K562 (cell line): ENCODE measurements at regions not wholly inside any gene's neighbourhood (a gene's known extent, or its start where the extent isn't known, plus 50 kb on each side); places are given as distances from the start of the nearest gene placed in this dataset.

ENCODE experiments used
- ATAC-seq: fragments of 200-7000 bp; cut with Tn5 transposase; 3 replicates; pipeline ENCODE4 v1.9.1; 2020; ENCODE audit warnings: moderate library complexity
- BruUV-seq: library from RNA; stranded (reverse); fragments of 400-500 nt; replicated peaks from 2 replicates; lab custom pipeline; 2021; lab: Mats Ljungman, UMichigan
- CTCF ChIA-PET: fragments of 300-600 bp; formaldehyde crosslinking; extraction: SDS; loops from one replicate; lab custom pipeline; 2021; ENCODE audit warnings: low intra/inter-chr PET ratio; lab: Yijun Ruan, JAX
- POLR2A ChIA-PET: fragments of 300-600, 350-650 bp; sonication (Branson Sonifier 250); formaldehyde crosslinking; extraction: SDS; loops from one replicate; lab custom pipeline; 2021; ENCODE audit warnings: antibody characterized with exemption, inconsistent platforms; lab: Yijun Ruan, JAX
- DNase-seq, 4 experiments: peaks; one replicate each; pipeline versions ENCODE4 v3.0.0 to v3.0.0-alpha.2; 2011 to 2018; ENCODE audit warnings: low spot score in 3 of 4, mixed read lengths in 3 of 4; ENCODE audit errors: extremely low read depth in 1 of 4
- FAIRE-seq: peaks from 2 replicates; lab custom pipeline; 2011; peaks lifted over from hg19 to GRCh38; lab: Jason Lieb, UNC
- H2AFZ ChIP-seq: 2 replicates; pipeline ENCODE4 v1.6.0; 2011; ENCODE audit warnings: low read depth, low read length, control low read depth, inconsistent platforms
- H3K27ac ChIP-seq: fragments of 200-600 bp; 3 replicates; pipeline ENCODE4 v1.8.0; 2011; ENCODE audit warnings: low read depth, mild to moderate bottlenecking, control low read depth, inconsistent platforms, low read length, moderate library complexity, mixed read lengths; ENCODE audit errors: extremely low read depth
- H3K27me3 ChIP-seq, 2 experiments: fragments of 300-600 bp in 1 of 2; 2 replicates in 1 of 2; 3 replicates in 1 of 2; pipeline versions ENCODE4 v1.6.0 to v1.8.0; 2011; ENCODE audit warnings: inconsistent platforms in 2 of 2, low read length in 2 of 2, mild to moderate bottlenecking in 1 of 2, mixed read lengths in 1 of 2, moderate library complexity in 1 of 2; ENCODE audit not compliant: control insufficient read depth in 2 of 2, insufficient read depth in 2 of 2
- H3K36me3 ChIP-seq: fragments of 300-600 bp; 3 replicates; pipeline ENCODE4 v1.8.0; 2011; ENCODE audit warnings: mild to moderate bottlenecking, low read length, inconsistent platforms; ENCODE audit not compliant: control insufficient read depth, insufficient read depth
- H3K4me1 ChIP-seq, 2 experiments: fragments of 200-600 bp in 1 of 2; replicated peaks in 1 of 2; 2 replicates in 1 of 2; 3 replicates in 1 of 2; pipeline versions ENCODE4 v1.5.1 to v1.8.0; 2011; ENCODE audit warnings: inconsistent platforms in 2 of 2, low read length in 2 of 2, mild to moderate bottlenecking in 1 of 2, mixed read lengths in 1 of 2, moderate library complexity in 1 of 2; ENCODE audit not compliant: control insufficient read depth in 2 of 2, insufficient read depth in 2 of 2
- H3K4me2 ChIP-seq: 2 replicates; pipeline ENCODE4 v1.6.1; 2011; ENCODE audit warnings: low read length, control low read depth, inconsistent platforms, mixed read lengths; ENCODE audit not compliant: insufficient read depth
- H3K4me3 ChIP-seq: fragments of 200-600 bp; sonication (generic), shearing (Covaris generic); 2 replicates; pipeline ENCODE4 v1.5.1; 2016; ENCODE audit warnings: control low read depth, inconsistent platforms
- H3K79me2 ChIP-seq: fragments of 200-600 bp; 3 replicates; pipeline ENCODE4 v1.8.0; 2011; ENCODE audit warnings: low read length, inconsistent platforms; ENCODE audit not compliant: control insufficient read depth, insufficient read depth
- H3K9ac ChIP-seq, 2 experiments: 2 replicates each; pipeline versions ENCODE4 v1.6.0 to v1.6.1; 2011; ENCODE audit warnings: low read depth in 2 of 2, low read length in 2 of 2, control low read depth in 1 of 2, inconsistent platforms in 1 of 2, mild to moderate bottlenecking in 1 of 2, mixed read lengths in 1 of 2; ENCODE audit not compliant: insufficient read depth in 1 of 2
- H3K9me1 ChIP-seq: one replicate; pipeline ENCODE4 v1.6.0; 2011; ENCODE audit warnings: inconsistent platforms, mild to moderate bottlenecking, low read length, moderate library complexity; ENCODE audit not compliant: control insufficient read depth, insufficient read depth
- H3K9me3 ChIP-seq: replicated peaks from 2 replicates; pipeline ENCODE4 v1.5.1; 2011; ENCODE audit warnings: low read depth, low read length, inconsistent platforms; ENCODE audit not compliant: control insufficient read depth, insufficient read depth
- H4K20me1 ChIP-seq: replicated peaks from 2 replicates; pipeline ENCODE4 v1.6.1; 2011; ENCODE audit warnings: low read length, inconsistent platforms, mixed read lengths; ENCODE audit not compliant: control insufficient read depth, insufficient read depth
- ADNP ChIP-seq: fragments of 200-800 bp; sonication (Bioruptor generic); IDR thresholded peaks from 2 replicates; pipeline ENCODE4 v1.6.1; 2016; ENCODE audit warnings: missing genetic modification characterization, missing compliant biosample characterization
- FOXJ2 ChIP-seq: fragments of 200-800 bp; sonication (Bioruptor generic); IDR thresholded peaks from 2 replicates; pipeline ENCODE4 v1.6.1; 2016; ENCODE audit warnings: missing genetic modification characterization, missing compliant biosample characterization
- KLF6 ChIP-seq: fragments of 250-450 bp; sonication (Bioruptor Pico); IDR thresholded peaks from 2 replicates; pipeline ENCODE4 v1.4.0; 2020; ENCODE audit warnings: mild to moderate bottlenecking, moderate library complexity, borderline replicate concordance
- SNIP1 ChIP-seq: fragments of 450-650 bp; IDR thresholded peaks from 2 replicates; pipeline ENCODE4 v1.7.1; 2017; ENCODE audit warnings: low read depth, mild to moderate bottlenecking
- SPI1 ChIP-seq: IDR thresholded peaks from 2 replicates; pipeline ENCODE4 v1.6.1; 2011; ENCODE audit warnings: low read depth, low read length, control low read depth, borderline replicate concordance
- ZC3H11A ChIP-seq: IDR thresholded peaks from 2 replicates; pipeline ENCODE4 v1.6.1; 2012; ENCODE audit warnings: low read depth, low read length, improper control_type of control experiment
- ZNF133 ChIP-seq: fragments of 250-450 bp; sonication (Bioruptor Pico); IDR thresholded peaks from 2 replicates; pipeline ENCODE4 v1.4.0; 2020; ENCODE audit warnings: mild to moderate bottlenecking
- ZNF57 ChIP-seq: fragments of 450-650 bp; formaldehyde crosslinking; IDR thresholded peaks from 2 replicates; pipeline ENCODE4 v1.4.0; 2020; ENCODE audit warnings: mild to moderate bottlenecking, moderate library complexity
- ZNF644 ChIP-seq: fragments of 200-800 bp; sonication (Bioruptor generic); IDR thresholded peaks from 2 replicates; pipeline ENCODE4 v1.6.1; 2016; ENCODE audit warnings: low read depth, missing genetic modification characterization, missing compliant biosample characterization
- ZNF76 ChIP-seq: fragments of 250-450 bp; sonication (Bioruptor Pico); IDR thresholded peaks from 2 replicates; pipeline ENCODE4 v1.4.0; 2020; ENCODE audit warnings: mild to moderate bottlenecking, moderate library complexity, borderline replicate concordance
- ZNF830 ChIP-seq: fragments of 250-450 bp; sonication (Bioruptor Pico); IDR thresholded peaks from 2 replicates; pipeline ENCODE4 v1.5.0; 2021; ENCODE audit warnings: mild to moderate bottlenecking
- ZSCAN32 ChIP-seq: fragments of 450-650 bp; formaldehyde crosslinking; IDR thresholded peaks from 2 replicates; pipeline ENCODE4 v1.4.0; 2020; ENCODE audit warnings: mild to moderate bottlenecking, moderate library complexity
- WGBS: fragments of 100-300 bp; shearing (Covaris generic); methylation state at CpG from one replicate; pipeline ENCODE4 v1.1.6; 2016; ENCODE audit warnings: low coverage, mixed read lengths; ENCODE audit not compliant: insufficient coverage; ENCODE audit errors: missing lambda C conversion rate; 5-methylcytosine and 5-hydroxymethylcytosine counted together
- in situ Hi-C: fragments of 300-500 bp; cut with MboI; formaldehyde crosslinking; loops from 4 replicates; pipeline ENCODE4 v1.15.0; 2018; ENCODE audit warnings: inconsistent platforms, mixed read lengths
- intact Hi-C: fragments of 100-400 bp; cut with micrococcal nuclease; formaldehyde crosslinking; loops from 2 replicates; pipeline ENCODE4 v1.14.2; 2022

GRCh38 chr1:208537198-208537597 lies 293.0 kb upstream of the PLXNA2 start:
- ChIA-PET CTCF (no interaction called here), POLR2A (no interaction called here)
- 0% methylated on average over 3 of the region's 3 CpGs for WGBS
- Histone ChIP-seq H4K20me1 (no peaks in the 10 kb centered on the region), H3K4me3 (no peak overlapping the region), H3K9me3 (no peaks in the 10 kb centered on the region), H3K4me2 (no peak overlapping the region), H3K4me1 (no peaks in the 10 kb centered on the region; a peak in 1 of 5 replicates), H3K9me1 (no peaks in the 10 kb centered on the region), H3K27me3 (peaks cover 0 to 13% of the 10 kb centered on the region in 2 experiments; a peak in 3 of 5 replicates), H2AFZ (no peak overlapping the region), H3K27ac (no peak overlapping the region), H3K79me2 (no peaks in the 10 kb centered on the region), H3K36me3 (no peaks in the 10 kb centered on the region), H3K9ac (no peak overlapping the region)
- no peak for FAIRE-seq
- TF ChIP-seq SPI1 (no peak), ZNF133 (CRISPR knock-in tag) (no peak), KLF6 (CRISPR knock-in tag) (no peak)
- intact Hi-C loops = no loop called here
- in situ Hi-C loops = no loop called here
- no peak for ATAC-seq
- BruUV-seq = no TSS peak
- no peak for DNase-seq

GRCh38 chr1:208538078-208538477 lies 293.9 kb upstream of the PLXNA2 start:
- intact Hi-C loops (no loop called here), in situ Hi-C loops (no loop called here)
- ChIA-PET CTCF (no interaction called here), POLR2A (interaction anchor here (0.6 kb wide), 1 partner anchor 57 kb away, joined by 3 read pairs; no protein-coding TSS in a partner anchor)
- Histone ChIP-seq H3K4me1 (no peaks in the 10 kb centered on the region; a peak in 1 of 5 replicates), H3K9me1 (no peaks in the 10 kb centered on the region), H3K79me2 (no peaks in the 10 kb centered on the region), H3K9me3 (no peaks in the 10 kb centered on the region), H3K4me2 (no peak overlapping the region), H3K4me3 (no peak overlapping the region), H3K27me3 (peaks cover 0 to 13% of the 10 kb centered on the region in 2 experiments; a peak in 3 of 5 replicates), H3K36me3 (no peaks in the 10 kb centered on the region), H3K27ac (no peak overlapping the region), H4K20me1 (no peaks in the 10 kb centered on the region), H2AFZ (no peak overlapping the region), H3K9ac (no peak overlapping the region)
- no peak for ATAC-seq
- WGBS = 1% methylated on average over 7 of the region's 7 CpGs
- FAIRE-seq = no peak
- DNase-seq = no peak
- no TSS peak for BruUV-seq
- TF ChIP-seq SNIP1 = no peak
- TF ChIP-seq ZNF76 (CRISPR knock-in tag) = no peak
- TF ChIP-seq ZC3H11A = no peak
- TF ChIP-seq ZNF830 (CRISPR knock-in tag) = no peak
- TF ChIP-seq ZSCAN32 (CRISPR knock-in tag) = no peak
- TF ChIP-seq ADNP = no peak
- TF ChIP-seq FOXJ2 (tag) = no peak
- no peak for TF ChIP-seq ZNF644 (tag)
- TF ChIP-seq ZNF57 (CRISPR knock-in tag) = no peak
